Ishikawa (cell line): ENCODE measurements at regions not wholly inside any gene's neighbourhood (a gene's known extent, or its start where the extent isn't known, plus 50 kb on each side); places are given as distances from the start of the nearest gene placed in this dataset.

Experiments used
- EP300 ChIP-seq: IDR thresholded peaks from 2 replicates; pipeline ENCODE4 v1.6.1; 2012; ENCODE audit warnings: borderline replicate concordance
- FOXM1 ChIP-seq: IDR thresholded peaks from 2 replicates; pipeline ENCODE4 v1.6.1; 2012; ENCODE audit warnings: low read depth, borderline replicate concordance
- RAD21 ChIP-seq: IDR thresholded peaks from 2 replicates; pipeline ENCODE4 v1.6.1; 2012; ENCODE audit warnings: low read depth
- REST ChIP-seq: IDR thresholded peaks from 2 replicates; pipeline ENCODE4 v1.6.1; 2012; ENCODE audit warnings: low read depth, mild to moderate bottlenecking
- TAF1 ChIP-seq: IDR thresholded peaks from 2 replicates; pipeline ENCODE4 v1.6.1; 2012; ENCODE audit warnings: low read depth, mild to moderate bottlenecking
- TCF12 ChIP-seq: IDR thresholded peaks from 2 replicates; pipeline ENCODE4 v1.6.1; 2012; ENCODE audit warnings: low read depth
- USF1 ChIP-seq: IDR thresholded peaks from 2 replicates; pipeline ENCODE4 v1.6.1; 2012
- YY1 ChIP-seq: IDR thresholded peaks from 2 replicates; pipeline ENCODE4 v1.6.1; 2012; ENCODE audit warnings: low read depth
- ZBTB7A ChIP-seq: IDR thresholded peaks from 2 replicates; pipeline ENCODE4 v1.6.1; 2012; ENCODE audit warnings: low read depth

GRCh38 chr3:56918111-56918568 is 116.4 kb upstream of the ARHGEF3 start:
- TF ChIP-seq TAF1: no peak
- no peak for TF ChIP-seq YY1
- TF ChIP-seq RAD21: no peak
- no peak for TF ChIP-seq REST
- TF ChIP-seq EP300: no peak
- TF ChIP-seq ZBTB7A: no peak
- no peak for TF ChIP-seq FOXM1
- no peak for TF ChIP-seq TCF12
- no peak for TF ChIP-seq USF1
